ENCODE measurements at regions not wholly inside any gene's neighbourhood (a gene's known extent, or its start where the extent isn't known, plus 50 kb on each side); places are given as distances from the start of the nearest gene placed in this dataset.

DNA sequence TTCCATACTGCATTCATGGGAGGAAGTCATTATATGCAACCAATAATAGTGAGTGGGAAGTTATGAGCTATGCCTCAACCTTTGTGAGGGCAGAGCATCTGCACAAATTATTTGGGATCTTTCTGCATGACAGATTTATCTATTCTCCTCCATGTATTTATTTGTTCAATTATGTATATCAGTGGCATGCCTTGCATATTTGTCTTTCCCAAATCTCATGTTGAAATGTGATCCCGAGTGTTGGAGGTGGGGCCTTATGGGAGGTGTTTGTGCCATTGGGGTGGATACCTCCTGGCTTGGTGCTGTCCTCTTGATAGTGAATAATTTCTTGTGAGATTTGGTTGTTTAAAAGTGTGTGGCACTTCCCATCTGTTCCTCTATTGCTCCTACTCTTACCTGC is 1246.0 kb upstream of the CITED2 start:
- DNase-seq (no peak), ATAC-seq (no peak)
- Histone ChIP-seq H3K36me3 (no peaks in the 10 kb centered on the region), H3K27me3 (no peaks in the 10 kb centered on the region), H3K4me1 (no peaks in the 10 kb centered on the region), H3K9me3 (no peaks in the 10 kb centered on the region), H3K27ac (no peak overlapping the region), H3K4me3 (no peak overlapping the region)
- TF ChIP-seq CTCF (IDR thresholded peaks at IDR 0.05): no peak
- intact Hi-C loops (cut with DNase I): no loop called here
- WGBS, 4 donors: 83 to 90% (median 88%) methylated on average over 1 of the region's 1 CpG

- Histone ChIP-seq H3K27ac (no peak overlapping the region), H3K9me3 (no peaks in the 10 kb centered on the region), H3K27me3 (no peaks in the 10 kb centered on the region), H3K4me3 (no peak overlapping the region), H3K36me3 (no peaks in the 10 kb centered on the region), H3K4me1 (peaks cover 0 to 3% (median 0%) of the 10 kb centered on the region in 12 donors)
- no peak for ATAC-seq
- WGBS, 4 donors: 68 to 73% (median 70%) methylated on average over 2 of the region's 2 CpGs
- TF ChIP-seq CTCF (IDR thresholded peaks at IDR 0.05) (no peak), POLR2A (IDR thresholded peaks at IDR 0.05) (no peak)
- DNase-seq: no peak
- intact Hi-C loops (cut with DNase I): no loop called here
Measured at GRCh38 chr6:140609956-140610355, 1235.5 kb upstream of the CITED2 start.

- H3K36me3 ChIP-seq: no peaks in the 10 kb centered on the region
Measured at GRCh38 chr6:140609321-140609720, 1234.9 kb upstream of the CITED2 start.

DNA sequence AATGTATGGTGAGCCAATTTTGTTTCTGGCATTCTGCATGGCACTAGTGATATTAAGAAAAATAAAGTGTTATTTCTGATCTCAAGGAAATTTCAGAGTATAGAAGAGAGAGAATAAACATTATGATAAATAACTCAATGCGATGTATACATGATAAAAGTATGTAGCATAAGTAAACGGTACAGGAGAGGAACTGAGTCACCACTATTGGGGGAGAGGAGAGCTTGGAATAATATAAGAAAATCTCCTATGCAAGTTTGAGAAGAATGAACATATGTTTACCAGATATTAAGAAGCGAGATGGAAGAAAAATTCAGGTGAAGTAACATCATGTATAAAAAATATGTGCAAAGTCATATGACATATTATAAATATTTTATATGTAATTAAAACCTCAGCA is 1230.3 kb upstream of the CITED2 start:
- H3K9me3 ChIP-seq: no peaks in the 10 kb centered on the region
- H3K27ac ChIP-seq: no peak overlapping the region
- TF ChIP-seq CTCF (IDR thresholded peaks at IDR 0.05) (no peak), POLR2A (IDR thresholded peaks at IDR 0.05) (no peak)
- ATAC-seq: no peak
- H3K4me3 ChIP-seq: no peak overlapping the region
- 91 to 95% (median 93%) methylated on average over 3 of the region's 3 CpGs for WGBS, 4 donors
- intact Hi-C loops (cut with DNase I): no loop called here
- no peaks in the 10 kb centered on the region for H3K36me3 ChIP-seq
- H3K27me3 ChIP-seq: no peaks in the 10 kb centered on the region
- no peak for DNase-seq
- peaks cover 0 to 3% (median 0%) of the 10 kb centered on the region in 12 donors for H3K4me1 ChIP-seq

More at GRCh38 chr6:140609321-140609720, 1234.9 kb upstream of the CITED2 start:
- Histone ChIP-seq H3K9me3 (no peaks in the 10 kb centered on the region), H3K27me3 (no peaks in the 10 kb centered on the region), H3K4me1 (peaks cover 0 to 3% (median 0%) of the 10 kb centered on the region in 12 donors), H3K27ac (no peak overlapping the region), H3K4me3 (no peak overlapping the region)
- 76 to 86% (median 80%) methylated on average over 3 of the region's 3 CpGs for whole genome bisulfite sequencing, 4 donors
- intact Hi-C loops (cut with DNase I): no loop called here
- ATAC-seq: no peak
- TF ChIP-seq CTCF (IDR thresholded peaks at IDR 0.05) (no peak), POLR2A (IDR thresholded peaks at IDR 0.05) (no peak)
- DNase-seq: no peak

Measured in heart left ventricle (tissue), 16 donors.